HCT116 (cell line): ENCODE measurements at regions not wholly inside any gene's neighbourhood (a gene's known extent, or its start where the extent isn't known, plus 50 kb on each side); places are given as distances from the start of the nearest gene placed in this dataset.
A peak's percentile ranks its signal among the peaks of the same experiment; 100 is the strongest.

Experiments
- ATAC-seq: fragments of 200-7000 bp; cut with Tn5 transposase; 2 replicates; pipeline ENCODE4 v1.9.1; 2020; ENCODE audit warnings: mild to moderate bottlenecking, moderate library complexity
- BruUV-seq: library from RNA; stranded (reverse); fragments of 400-500 nt; replicated peaks from 2 replicates; lab custom pipeline; 2021; lab: Mats Ljungman, UMichigan
- CTCF ChIA-PET: fragments of 300-600 bp; sonication (Branson Sonifier 250); formaldehyde crosslinking; loops from one replicate; lab custom pipeline; 2021; ENCODE audit warnings: antibody characterized with exemption; lab: Charles Lee
- POLR2A ChIA-PET: fragments of 300-600, 350-600 bp; sonication (Branson Sonifier 250); formaldehyde crosslinking; loops from one replicate; lab custom pipeline; 2021; ENCODE audit warnings: antibody characterized with exemption; lab: Charles Lee
- RAD21 ChIA-PET, 2 experiments: fragments of 300-600 bp; sonication (Branson Sonifier 250); formaldehyde crosslinking; loops; one replicate each; lab custom pipeline; 2023; ENCODE audit warnings: low total read pairs in 2 of 2; ENCODE audit not compliant: uncharacterized antibody in 2 of 2, unreplicated experiment in 2 of 2, low non-redundant PET in 1 of 2; lab: Charles Lee
- DNase-seq: peaks from one replicate; pipeline ENCODE4 v3.0.0-alpha.2; 2010; ENCODE audit warnings: low read depth, low spot score
- H2AFZ ChIP-seq: fragments of 200-600 bp; shearing (Covaris generic), sonication (generic); 2 replicates; pipeline ENCODE4 v1.6.1; 2017; ENCODE audit warnings: low read depth, mixed run types, mixed read lengths, antibody characterized with exemption, low read length; ENCODE audit not compliant: poor library complexity, severe bottlenecking
- H3K27ac ChIP-seq: 2 replicates; pipeline ENCODE4 v1.5.1; 2012; ENCODE audit warnings: low read depth, low read length
- H3K27me3 ChIP-seq: fragments of 200-600 bp; sonication (generic); 2 replicates; pipeline ENCODE4 v1.6.1; 2016; ENCODE audit warnings: mixed run types, low read length, mixed read lengths; ENCODE audit not compliant: insufficient read depth
- H3K36me3 ChIP-seq, 2 experiments: fragments of 200-500 bp in 1 of 2; fragments of 200-600 bp in 1 of 2; sonication (Bioruptor generic) in 1 of 2; sonication (generic) in 1 of 2; 2 replicates each; pipeline versions ENCODE4 v1.5.1 to v1.6.1; 2014 to 2016; ENCODE audit warnings: low read length in 2 of 2, inconsistent platforms in 1 of 2, mixed read lengths in 1 of 2, mixed run types in 1 of 2; ENCODE audit not compliant: insufficient read depth in 2 of 2, control insufficient read depth in 1 of 2
- H3K4me1 ChIP-seq, 2 experiments: fragments of 200-600 bp in 1 of 2; sonication (generic) in 1 of 2; 2 replicates each; pipeline versions ENCODE4 v1.5.1 to v1.6.1; 2012 to 2017; ENCODE audit warnings: low read length in 2 of 2, inconsistent platforms in 1 of 2, mild to moderate bottlenecking in 1 of 2, mixed read lengths in 1 of 2, mixed run types in 1 of 2, moderate library complexity in 1 of 2; ENCODE audit not compliant: insufficient read depth in 2 of 2, control insufficient read depth in 1 of 2
- H3K4me2 ChIP-seq: fragments of 200-600 bp; sonication (generic); 2 replicates; pipeline ENCODE4 v1.6.1; 2017; ENCODE audit warnings: mixed run types, low read length, mixed read lengths
- H3K4me3 ChIP-seq, 2 experiments: fragments of 200-600 bp in 1 of 2; sonication (generic) in 1 of 2; replicated peaks in 1 of 2; 2 replicates each; pipeline ENCODE4 v1.5.1; 2011 to 2016; ENCODE audit warnings: low read length in 2 of 2, control low read depth in 1 of 2, low read depth in 1 of 2, mild to moderate bottlenecking in 1 of 2, mixed read lengths in 1 of 2, mixed run types in 1 of 2
- H3K79me2 ChIP-seq: fragments of 200-600 bp; sonication (generic); 2 replicates; pipeline ENCODE4 v1.6.1; 2017; ENCODE audit warnings: mild to moderate bottlenecking, mixed run types, low read length, moderate library complexity, mixed read lengths; ENCODE audit not compliant: insufficient read depth
- H3K9ac ChIP-seq: fragments of 200-600 bp; sonication (generic); 2 replicates; pipeline ENCODE4 v1.6.1; 2016; ENCODE audit warnings: low read length, mixed read lengths
- H3K9me2 ChIP-seq: fragments of 200-600 bp; sonication (generic), shearing (Covaris generic); 2 replicates; pipeline ENCODE4 v1.6.1; 2017; ENCODE audit warnings: mixed run types, mild to moderate bottlenecking, moderate library complexity; ENCODE audit not compliant: insufficient read depth
- H3K9me3 ChIP-seq, 2 experiments: fragments of 200-500 bp in 1 of 2; fragments of 200-600 bp in 1 of 2; sonication (Bioruptor generic) in 1 of 2; sonication (generic) in 1 of 2; 2 replicates each; pipeline ENCODE4 v1.6.1; 2014 to 2017; ENCODE audit warnings: low read length in 2 of 2, mixed read lengths in 2 of 2, inconsistent platforms in 1 of 2, low read depth in 1 of 2, mild to moderate bottlenecking in 1 of 2, mixed run types in 1 of 2, moderate library complexity in 1 of 2; ENCODE audit not compliant: control insufficient read depth in 1 of 2, insufficient read depth in 1 of 2
- H4K20me1 ChIP-seq: fragments of 200-600 bp; sonication (generic), shearing (Covaris generic); 2 replicates; pipeline ENCODE4 v1.6.1; 2017; ENCODE audit warnings: mixed run types, mild to moderate bottlenecking, moderate library complexity; ENCODE audit not compliant: insufficient read depth
- ATF3 ChIP-seq: IDR thresholded peaks from 2 replicates; pipeline ENCODE4 v1.6.1; 2012
- CBX3 ChIP-seq: IDR thresholded peaks from 2 replicates; pipeline ENCODE4 v1.6.1; 2012; ENCODE audit warnings: low read depth
- CEBPB ChIP-seq: IDR thresholded peaks from 2 replicates; pipeline ENCODE4 v1.6.1; 2012; ENCODE audit warnings: low read depth
- CTCF ChIP-seq, 3 experiments: fragments of 200-600 bp in 1 of 3; sonication (generic) in 1 of 3; IDR thresholded peaks in 2 of 3; conservative IDR thresholded peaks in 1 of 3; 2 replicates each; pipeline ENCODE4 v1.5.1; 2012 to 2017; ENCODE audit warnings: low read depth in 2 of 3, low read length in 2 of 3, antibody characterized with exemption in 1 of 3, borderline replicate concordance in 1 of 3, control low read depth in 1 of 3, mild to moderate bottlenecking in 1 of 3, mixed read lengths in 1 of 3, mixed run types in 1 of 3, moderate library complexity in 1 of 3; ENCODE audit not compliant: insufficient read depth in 1 of 3
- EGR1 ChIP-seq: IDR thresholded peaks from 2 replicates; pipeline ENCODE4 v1.6.1; 2012; ENCODE audit warnings: low read depth
- EZH2 ChIP-seq: fragments of 200-600 bp; sonication (generic); IDR thresholded peaks from 2 replicates; pipeline ENCODE4 v1.6.1; 2017; ENCODE audit warnings: antibody characterized with exemption, mixed run types
- EZH2phosphoT487 ChIP-seq: fragments of 200-600 bp; IDR thresholded peaks from 2 replicates; pipeline ENCODE4 v1.6.1; 2018; ENCODE audit warnings: antibody characterized with exemption, borderline replicate concordance
- MAX ChIP-seq: IDR thresholded peaks from 2 replicates; pipeline ENCODE4 v1.6.1; 2012
- POLR2A ChIP-seq: IDR thresholded peaks from 2 replicates; pipeline ENCODE4 v1.7.0; 2011; ENCODE audit warnings: borderline replicate concordance; ENCODE audit not compliant: insufficient read depth, insufficient read length; ENCODE audit errors: extremely low read depth
- POLR2AphosphoS5 ChIP-seq: IDR thresholded peaks from 2 replicates; pipeline ENCODE4 v1.6.1; 2011; ENCODE audit warnings: mild to moderate bottlenecking, low read depth, low read length, moderate library complexity
- REST ChIP-seq: IDR thresholded peaks from 2 replicates; pipeline ENCODE4 v1.6.1; 2012; ENCODE audit warnings: low read depth
- SIN3A ChIP-seq: IDR thresholded peaks from 2 replicates; pipeline ENCODE4 v1.6.1; 2012; ENCODE audit warnings: low read depth
- SP1 ChIP-seq: IDR thresholded peaks from 2 replicates; pipeline ENCODE4 v1.6.1; 2012; ENCODE audit warnings: low read depth
- TCF7L2 ChIP-seq: IDR thresholded peaks from 2 replicates; pipeline ENCODE4 v1.7.0; 2011; ENCODE audit warnings: borderline replicate concordance, inconsistent platforms; ENCODE audit not compliant: insufficient read depth, insufficient read length; ENCODE audit errors: extremely low read depth
- ZFX ChIP-seq: fragments of 450-650 bp; IDR thresholded peaks from 2 replicates; pipeline ENCODE4 v1.6.1; 2017
- ZNF274 ChIP-seq: fragments of 200-500 bp; sonication (Bioruptor generic); IDR thresholded peaks from 2 replicates; pipeline ENCODE4 v1.6.1; 2014; ENCODE audit warnings: mild to moderate bottlenecking, low read depth, low read length, inconsistent platforms
- intact Hi-C: fragments of 100-400 bp; cut with micrococcal nuclease; formaldehyde crosslinking; loops from 2 replicates; pipeline ENCODE4 v1.10.0; 2022

- Histone ChIP-seq H3K4me2 (no peak overlapping the region), H3K27ac (no peak overlapping the region), H3K36me3 (no peaks in the 10 kb centered on the region), H3K27me3 (no peaks in the 10 kb centered on the region), H3K9me3 (no peaks in the 10 kb centered on the region), H3K9me2 (no peaks in the 10 kb centered on the region), H2AFZ (no peak overlapping the region), H3K79me2 (no peaks in the 10 kb centered on the region), H4K20me1 (no peaks in the 10 kb centered on the region), H3K4me1 (peaks cover 3 to 10% of the 10 kb centered on the region in 2 experiments; a peak in 2 of 4 replicates), H3K9ac (no peak overlapping the region), H3K4me3 (no peak overlapping the region)
- POLR2A ChIA-PET: no interaction called here
- CTCF ChIA-PET: no interaction called here
- no TSS peak for BruUV-seq
- peak; percentile 24; the same call in 1 of the 2 replicates for ATAC-seq
- intact Hi-C loops: no loop called here
- TF ChIP-seq TCF7L2 (no peak), ZFX (no peak), MAX (no peak), EGR1 (no peak), REST (no peak), POLR2AphosphoS5 (no peak), EZH2 (no peak), EZH2phosphoT487 (no peak), SP1 (no peak), CTCF (IDR thresholded peaks at IDR 0.05 in 2 of 3, conservative IDR thresholded peaks at IDR 0.05 in 1 of 3; ENCODE audit: borderline replicate concordance in 1 of 3, insufficient read depth in 1 of 3, low read depth in 2 of 3, low read length in 2 of 3) (no peak), ATF3 (no peak), SIN3A (no peak), POLR2A (no peak), CBX3 (no peak), CEBPB (no peak), ZNF274 (no peak)
- DNase-seq: no peak
- RAD21 ChIA-PET: no interaction called here
These were observed 188.2 kb downstream of the PTH2R start for GRCh38 chr2:208594642-208595385.
